Uterus (tissue), 3 donors: ENCODE measurements at regions not wholly inside any gene's neighbourhood (a gene's known extent, or its start where the extent isn't known, plus 50 kb on each side); places are given as distances from the start of the nearest gene placed in this dataset.

Source experiments
- DNase-seq, 2 donors: peaks; one replicate each; pipeline ENCODE4 v3.0.0-alpha.2; 2019 to 2020
- H3K27ac ChIP-seq, 2 donors: fragments of 200-600 bp; sonication (generic); 1 replicate in 1 of 2; 2 replicates in 1 of 2; pipeline ENCODE4 v1.5.1; 2016 to 2018
- H3K27me3 ChIP-seq, 2 donors: fragments of 200-600 bp; sonication (generic); one replicate each; pipeline ENCODE4 v1.5.1; 2018 to 2019; ENCODE audit warnings: control low read depth in 1 of 2
- H3K36me3 ChIP-seq, 2 donors: fragments of 200-600 bp; sonication (generic); one replicate each; pipeline ENCODE4 v1.5.1; 2019; ENCODE audit warnings: control low read depth in 1 of 2
- H3K4me1 ChIP-seq, 2 donors: fragments of 200-600 bp; sonication (generic); one replicate each; pipeline ENCODE4 v1.5.1; 2018 to 2019; ENCODE audit warnings: control low read depth in 1 of 2
- H3K4me3 ChIP-seq, 2 donors: fragments of 200-600 bp; sonication (generic); 1 replicate in 1 of 2; 2 replicates in 1 of 2; pipeline ENCODE4 v1.5.1; 2018 to 2019; ENCODE audit warnings: mild to moderate bottlenecking in 1 of 2
- H3K9me3 ChIP-seq, 2 donors: fragments of 200-600 bp; sonication (generic); one replicate each; pipeline ENCODE4 v1.5.1; 2019; ENCODE audit warnings: control low read depth in 1 of 2
- CTCF ChIP-seq, 4 experiments: fragments of 200-600 bp in 2 of 4; fragments of 450-650 bp in 2 of 4; sonication (generic) in 2 of 4; IDR thresholded peaks; one replicate each; pipeline ENCODE4 v1.5.1; 2016 to 2019; ENCODE audit warnings: antibody characterized with exemption in 4 of 4, mild to moderate bottlenecking in 2 of 4, moderate library complexity in 1 of 4
- POLR2A ChIP-seq, 2 donors: fragments of 450-650 bp; IDR thresholded peaks; one replicate each; pipeline ENCODE4 v1.6.1; 2016; ENCODE audit warnings: antibody characterized with exemption in 2 of 2, mild to moderate bottlenecking in 1 of 2, moderate library complexity in 1 of 2
- intact Hi-C: fragments of 100-400 bp; cut with DNase I; formaldehyde crosslinking; loops from one replicate; pipeline ENCODE4 v1.15.1; 2023; ENCODE audit warnings: low total_unique reads
- donor health status: DM: yes; HTN: yes; CAD: no.

DNA sequence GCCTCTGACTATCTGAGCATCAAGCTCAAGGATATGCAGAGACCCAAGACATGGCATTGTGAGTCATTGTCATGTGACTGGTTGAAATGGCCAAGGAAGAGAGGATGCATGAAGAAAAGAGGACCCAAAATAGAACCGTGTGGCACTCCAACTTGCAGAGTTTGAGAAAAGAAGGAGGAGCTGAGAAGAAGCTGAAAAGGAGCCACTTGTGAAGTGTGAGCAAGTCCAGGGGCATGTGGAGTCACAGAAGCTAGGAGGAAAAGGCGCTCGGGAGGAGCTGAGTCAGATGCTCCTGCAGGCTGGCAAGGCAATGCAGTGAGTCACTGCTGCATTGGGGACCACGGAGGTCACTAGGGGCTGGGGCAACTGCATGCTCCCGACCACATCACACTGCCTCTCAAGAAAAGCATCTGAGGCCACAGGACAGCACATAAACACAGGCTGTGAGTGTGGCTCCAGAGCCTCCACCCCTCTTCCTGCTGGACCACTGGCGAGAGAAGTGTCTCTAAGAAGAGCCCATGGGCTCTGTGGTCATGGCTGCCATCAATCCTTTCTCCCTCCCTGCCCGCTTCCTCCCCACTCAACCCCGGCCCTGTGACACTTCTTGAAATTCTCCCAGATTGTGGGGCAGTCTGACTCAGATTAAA, 197.6 kb downstream of the DRD1 start:
- Histone ChIP-seq H3K36me3 (no peaks in the 10 kb centered on the region), H3K27ac (no peak overlapping the region), H3K27me3 (no peaks in the 10 kb centered on the region), H3K4me1 (no peaks in the 10 kb centered on the region), H3K9me3 (no peaks in the 10 kb centered on the region), H3K4me3 (no peak overlapping the region)
- intact Hi-C loops = no loop called here
- TF ChIP-seq POLR2A (IDR thresholded peaks at IDR 0.05) (no peak), CTCF (IDR thresholded peaks at IDR 0.05) (no peak)
- peak; percentile 14 to 15 for DNase-seq

DNA sequence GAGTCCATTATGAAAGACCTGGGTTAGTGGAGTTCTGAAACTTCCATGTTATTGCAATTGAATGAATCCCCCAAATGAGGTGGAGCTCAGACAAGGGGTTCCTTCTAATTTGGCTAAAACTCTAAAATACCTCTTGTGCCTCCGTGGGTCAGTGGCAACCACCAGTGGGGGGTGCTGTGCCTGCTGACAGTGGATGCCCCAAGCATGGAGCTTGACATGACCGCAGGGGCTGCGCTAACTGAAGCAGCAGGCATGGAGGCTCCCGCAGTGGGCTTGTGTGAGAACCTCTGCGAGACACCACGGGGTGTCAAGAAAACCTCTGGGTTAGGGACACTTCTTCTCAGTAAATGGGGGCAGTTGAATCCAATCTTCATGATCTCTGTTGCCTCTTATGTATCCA, 200.5 kb downstream of the DRD1 start:
- no peaks in the 10 kb centered on the region for H3K9me3 ChIP-seq
- H3K4me1 ChIP-seq = no peaks in the 10 kb centered on the region
- no peaks in the 10 kb centered on the region for H3K27me3 ChIP-seq
- H3K27ac ChIP-seq = no peak overlapping the region
- no peak for TF ChIP-seq CTCF (IDR thresholded peaks at IDR 0.05)
- TF ChIP-seq POLR2A (IDR thresholded peaks at IDR 0.05) = no peak
- intact Hi-C loops = no loop called here
- H3K4me3 ChIP-seq = no peak overlapping the region
- no peak for DNase-seq
- no peaks in the 10 kb centered on the region for H3K36me3 ChIP-seq

GRCh38 chr5:175242207-175242606, 201.8 kb downstream of the DRD1 start:
- TF ChIP-seq POLR2A (IDR thresholded peaks at IDR 0.05) (no peak), CTCF (IDR thresholded peaks at IDR 0.05) (no peak)

DNA sequence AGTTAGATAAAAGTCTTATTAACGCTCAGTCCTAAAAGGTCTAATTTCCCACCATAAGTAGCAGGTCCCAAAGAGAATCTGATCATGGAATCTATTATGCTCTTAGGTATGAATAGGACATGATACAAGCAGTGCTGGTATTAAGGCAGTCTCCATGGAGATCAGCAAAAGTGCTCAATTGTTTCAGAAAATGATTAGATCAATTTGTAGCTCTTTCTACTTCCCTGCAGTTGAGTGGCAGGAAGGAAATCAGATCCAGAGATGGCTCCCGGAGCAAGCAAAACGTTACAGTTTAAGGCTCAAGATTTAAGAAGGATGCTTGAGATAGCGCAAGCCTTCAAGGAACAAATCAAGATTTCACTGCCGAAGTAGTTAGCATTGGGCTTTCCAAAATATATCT, 205.7 kb downstream of the DRD1 start:
- no peak for TF ChIP-seq POLR2A (IDR thresholded peaks at IDR 0.05)
- TF ChIP-seq CTCF (IDR thresholded peaks at IDR 0.05) = no peak
- no peaks in the 10 kb centered on the region for H3K27me3 ChIP-seq
- H3K36me3 ChIP-seq = no peaks in the 10 kb centered on the region
- intact Hi-C loops = no loop called here
- H3K27ac ChIP-seq = no peak overlapping the region
- no peaks in the 10 kb centered on the region for H3K4me1 ChIP-seq
- H3K4me3 ChIP-seq = no peak overlapping the region
- no peaks in the 10 kb centered on the region for H3K9me3 ChIP-seq
- DNase-seq = no peak

More at GRCh38 chr5:175242207-175242606, 201.8 kb downstream of the DRD1 start:
- no peak overlapping the region for H3K4me3 ChIP-seq
- no peaks in the 10 kb centered on the region for H3K27me3 ChIP-seq
- no peaks in the 10 kb centered on the region for H3K4me1 ChIP-seq
- no peak for DNase-seq
- no peaks in the 10 kb centered on the region for H3K36me3 ChIP-seq
- H3K9me3 ChIP-seq = no peaks in the 10 kb centered on the region
- intact Hi-C loops = no loop called here
- H3K27ac ChIP-seq = no peak overlapping the region

DNA sequence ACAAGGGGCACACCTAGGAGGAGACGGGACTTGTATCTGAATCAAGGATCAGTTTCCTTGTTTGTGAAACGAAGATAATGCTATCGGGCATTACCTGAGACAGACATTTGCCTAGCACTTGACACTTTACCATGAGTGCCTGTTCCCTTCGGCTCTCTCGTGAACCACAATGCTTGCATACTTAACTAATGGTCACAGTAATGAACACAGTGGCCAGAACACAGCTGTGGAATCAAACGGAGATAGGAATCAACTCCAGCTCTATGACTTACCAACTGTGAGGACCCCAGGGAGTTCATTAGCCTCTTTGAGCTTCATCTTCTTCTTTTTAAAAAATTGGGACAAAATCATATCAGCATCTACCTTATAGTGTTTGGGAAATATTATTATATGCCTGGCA, 207.8 kb downstream of the DRD1 start:
- H3K27me3 ChIP-seq = no peaks in the 10 kb centered on the region
- no peaks in the 10 kb centered on the region for H3K4me1 ChIP-seq
- no peaks in the 10 kb centered on the region for H3K9me3 ChIP-seq
- no peaks in the 10 kb centered on the region for H3K36me3 ChIP-seq
- TF ChIP-seq POLR2A (IDR thresholded peaks at IDR 0.05) (no peak), CTCF (IDR thresholded peaks at IDR 0.05) (no peak)
- H3K27ac ChIP-seq = no peak overlapping the region
- DNase-seq = no peak
- H3K4me3 ChIP-seq = no peak overlapping the region
- intact Hi-C loops = no loop called here
